ENCODE measurements at regions not wholly inside any gene's neighbourhood (a gene's known extent, or its start where the extent isn't known, plus 50 kb on each side); places are given as distances from the start of the nearest gene placed in this dataset.

DNA sequence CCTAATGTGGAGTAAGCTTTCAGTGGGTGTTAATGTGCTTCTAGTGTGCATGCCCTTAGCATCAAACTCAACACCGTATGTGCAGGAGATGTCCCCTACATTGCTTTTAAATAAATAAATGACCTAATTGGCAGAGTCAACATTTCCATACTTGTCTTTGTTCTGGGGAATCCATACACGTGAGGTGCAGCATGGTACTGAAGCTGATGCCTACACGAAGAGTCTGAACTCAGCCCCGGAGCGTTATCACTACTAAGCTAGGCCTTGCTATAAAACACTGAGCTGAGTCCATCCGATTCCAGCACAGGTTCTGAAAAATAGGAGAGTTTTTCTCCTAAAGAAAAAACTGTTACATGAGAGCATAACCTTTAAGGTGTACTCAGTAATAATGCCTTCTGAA is 125.0 kb upstream of the DYRK2 start:
- H3K27ac ChIP-seq (ENCODE audit: low read depth, low read length), result no peak overlapping the region
- H3K9ac ChIP-seq (ENCODE audit: low read length), result no peak overlapping the region
- no peaks in the 10 kb centered on the region for H3K27me3 ChIP-seq (ENCODE audit: low read length)
- no peak overlapping the region for H2AFZ ChIP-seq (ENCODE audit: low read depth, low read length, severe bottlenecking)
- no peaks in the 10 kb centered on the region for H4K20me1 ChIP-seq (ENCODE audit: low read depth, low read length)
- H3K9me2 ChIP-seq (replicated peaks; ENCODE audit: insufficient read depth, low read length), result no peaks in the 10 kb centered on the region
- no peaks in the 10 kb centered on the region for H3K79me2 ChIP-seq (ENCODE audit: insufficient read depth, low read length)
- TF ChIP-seq, protein P1, sequence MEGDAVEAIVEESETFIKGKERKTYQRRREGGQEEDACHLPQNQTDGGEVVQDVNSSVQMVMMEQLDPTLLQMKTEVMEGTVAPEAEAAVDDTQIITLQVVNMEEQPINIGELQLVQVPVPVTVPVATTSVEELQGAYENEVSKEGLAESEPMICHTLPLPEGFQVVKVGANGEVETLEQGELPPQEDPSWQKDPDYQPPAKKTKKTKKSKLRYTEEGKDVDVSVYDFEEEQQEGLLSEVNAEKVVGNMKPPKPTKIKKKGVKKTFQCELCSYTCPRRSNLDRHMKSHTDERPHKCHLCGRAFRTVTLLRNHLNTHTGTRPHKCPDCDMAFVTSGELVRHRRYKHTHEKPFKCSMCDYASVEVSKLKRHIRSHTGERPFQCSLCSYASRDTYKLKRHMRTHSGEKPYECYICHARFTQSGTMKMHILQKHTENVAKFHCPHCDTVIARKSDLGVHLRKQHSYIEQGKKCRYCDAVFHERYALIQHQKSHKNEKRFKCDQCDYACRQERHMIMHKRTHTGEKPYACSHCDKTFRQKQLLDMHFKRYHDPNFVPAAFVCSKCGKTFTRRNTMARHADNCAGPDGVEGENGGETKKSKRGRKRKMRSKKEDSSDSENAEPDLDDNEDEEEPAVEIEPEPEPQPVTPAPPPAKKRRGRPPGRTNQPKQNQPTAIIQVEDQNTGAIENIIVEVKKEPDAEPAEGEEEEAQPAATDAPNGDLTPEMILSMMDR (IDR thresholded peaks at IDR 0.05; ENCODE audit: insufficient read depth, low read length, poor library complexity, severe bottlenecking), result no peak
- TF ChIP-seq EZH2phosphoT487 (conservative IDR thresholded peaks at IDR 0.05; ENCODE audit: low read length), result no peak
- H3K4me3 ChIP-seq (ENCODE audit: insufficient read depth, low read length, poor library complexity, severe bottlenecking), result no peak overlapping the region
- H3F3A ChIP-seq (ENCODE audit: insufficient read depth), result no peaks in the 10 kb centered on the region
- no peaks in the 10 kb centered on the region for H3K9me3 ChIP-seq (ENCODE audit: insufficient read depth, low read length)
- no peaks in the 10 kb centered on the region for H3K36me3 ChIP-seq (ENCODE audit: low read length)
- no peak overlapping the region for H3K4me2 ChIP-seq (ENCODE audit: low read depth, low read length, poor library complexity, severe bottlenecking)

DNA sequence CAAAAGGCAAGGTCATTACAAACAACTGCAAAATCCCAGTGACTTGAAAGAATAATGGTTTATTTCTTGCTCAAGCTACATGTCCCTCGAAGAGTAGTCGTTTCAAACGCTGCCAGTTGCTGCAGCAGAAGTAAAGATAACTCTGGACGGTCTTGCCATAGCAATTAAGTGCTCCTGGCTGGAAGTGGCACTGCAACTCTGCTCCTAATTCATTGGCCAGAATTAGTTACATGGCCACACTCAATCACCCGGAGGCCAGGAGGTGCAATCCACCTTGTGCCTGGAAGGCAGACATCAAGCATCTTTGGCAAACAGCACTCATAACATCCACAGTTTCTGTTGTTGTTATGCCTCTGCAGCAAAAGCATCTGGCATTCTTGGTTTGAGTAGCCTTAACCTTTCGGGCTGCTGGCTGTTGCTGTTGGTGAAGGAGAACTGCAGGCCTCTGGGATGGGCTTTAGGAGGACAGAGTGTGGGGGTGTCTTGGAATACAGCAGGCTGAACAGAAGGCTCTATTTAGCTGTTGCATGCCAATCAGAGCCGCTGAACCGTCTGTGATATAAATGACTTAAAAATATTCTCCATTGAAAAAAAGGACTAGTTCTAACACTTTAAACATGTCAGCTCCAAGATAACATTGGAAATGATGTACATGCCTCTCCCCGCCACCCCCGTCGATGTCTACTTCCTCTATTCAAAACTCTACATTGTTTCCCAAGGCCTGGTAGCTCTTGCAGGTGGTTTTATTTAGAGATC is 123.5 kb upstream of the DYRK2 start:
- Histone ChIP-seq H3K4me2 (ENCODE audit: low read depth, low read length, poor library complexity, severe bottlenecking) (no peak overlapping the region), H2AFZ (ENCODE audit: low read depth, low read length, severe bottlenecking) (no peak overlapping the region), H3F3A (ENCODE audit: insufficient read depth) (no peaks in the 10 kb centered on the region)

DNA sequence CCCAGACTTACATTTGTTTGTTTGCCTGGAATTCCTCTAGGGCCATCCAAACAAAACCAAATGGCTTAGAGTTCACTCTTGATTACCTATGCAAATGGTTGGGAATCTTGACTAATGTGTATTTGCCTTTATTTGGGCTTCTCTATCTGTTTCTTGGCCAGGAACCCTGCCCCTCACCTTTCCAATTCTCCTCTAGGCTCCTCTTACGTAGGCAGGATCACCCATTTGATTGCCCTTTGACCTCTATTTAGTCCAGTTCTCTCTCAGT is 123.0 kb upstream of the DYRK2 start:
- H3F3A ChIP-seq (ENCODE audit: insufficient read depth), result no peaks in the 10 kb centered on the region
- no peaks in the 10 kb centered on the region for H3K9me2 ChIP-seq (replicated peaks; ENCODE audit: insufficient read depth, low read length)
- no peaks in the 10 kb centered on the region for H4K20me1 ChIP-seq (ENCODE audit: low read depth, low read length)
- no peak overlapping the region for H3K4me3 ChIP-seq (ENCODE audit: insufficient read depth, low read length, poor library complexity, severe bottlenecking)
- no peak overlapping the region for H3K27ac ChIP-seq (ENCODE audit: low read depth, low read length)
- no peaks in the 10 kb centered on the region for H3K79me2 ChIP-seq (ENCODE audit: insufficient read depth, low read length)
- no peaks in the 10 kb centered on the region for H3K27me3 ChIP-seq (ENCODE audit: low read length)
- no peaks in the 10 kb centered on the region for H3K9me3 ChIP-seq (ENCODE audit: insufficient read depth, low read length)
- TF ChIP-seq, protein P1 (IDR thresholded peaks at IDR 0.05; ENCODE audit: insufficient read depth, low read length, poor library complexity, severe bottlenecking), result no peak
- no peak for TF ChIP-seq EZH2phosphoT487 (conservative IDR thresholded peaks at IDR 0.05; ENCODE audit: low read length)
- H3K36me3 ChIP-seq (ENCODE audit: low read length), result no peaks in the 10 kb centered on the region
- H2AFZ ChIP-seq (ENCODE audit: low read depth, low read length, severe bottlenecking), result no peak overlapping the region
- H3K4me2 ChIP-seq (ENCODE audit: low read depth, low read length, poor library complexity, severe bottlenecking), result no peak overlapping the region
- no peak overlapping the region for H3K9ac ChIP-seq (ENCODE audit: low read length)

More for the DNA sequence above, 123.5 kb upstream of the DYRK2 start:
- Histone ChIP-seq H3K79me2 (ENCODE audit: insufficient read depth, low read length) (no peaks in the 10 kb centered on the region), H3K9ac (ENCODE audit: low read length) (no peak overlapping the region), H3K9me2 (replicated peaks; ENCODE audit: insufficient read depth, low read length) (no peaks in the 10 kb centered on the region), H3K36me3 (ENCODE audit: low read length) (no peaks in the 10 kb centered on the region), H3K9me3 (ENCODE audit: insufficient read depth, low read length) (no peaks in the 10 kb centered on the region), H3K27ac (ENCODE audit: low read depth, low read length) (no peak overlapping the region), H4K20me1 (ENCODE audit: low read depth, low read length) (no peaks in the 10 kb centered on the region), H3K4me3 (ENCODE audit: insufficient read depth, low read length, poor library complexity, severe bottlenecking) (no peak overlapping the region), H3K27me3 (ENCODE audit: low read length) (no peaks in the 10 kb centered on the region)
- TF ChIP-seq EZH2phosphoT487 (conservative IDR thresholded peaks at IDR 0.05; ENCODE audit: low read length), result no peak

DNA sequence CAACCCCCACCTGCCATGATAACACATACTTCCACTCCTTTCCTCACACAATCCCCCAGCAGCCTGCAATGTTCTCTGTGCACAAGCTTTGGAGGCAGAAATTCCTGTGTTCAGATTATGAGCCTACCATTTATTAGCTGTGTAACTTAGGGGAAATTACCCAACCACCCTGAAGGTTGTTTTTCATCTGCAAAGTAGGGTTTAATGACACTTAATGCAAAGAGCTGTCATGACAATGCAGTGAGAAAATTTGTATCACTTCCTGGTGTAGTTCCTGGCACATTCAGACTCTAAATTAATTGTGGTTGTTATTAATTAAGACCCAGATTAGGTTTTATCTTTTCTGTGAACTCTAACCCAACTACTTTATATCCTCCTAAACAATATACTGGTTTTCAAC is 122.4 kb upstream of the DYRK2 start:
- Histone ChIP-seq H3K36me3 (ENCODE audit: low read length) (no peaks in the 10 kb centered on the region), H4K20me1 (ENCODE audit: low read depth, low read length) (no peaks in the 10 kb centered on the region), H3K4me3 (ENCODE audit: insufficient read depth, low read length, poor library complexity, severe bottlenecking) (no peak overlapping the region), H3K9me2 (replicated peaks; ENCODE audit: insufficient read depth, low read length) (no peaks in the 10 kb centered on the region), H3K9ac (ENCODE audit: low read length) (no peak overlapping the region), H3K4me2 (ENCODE audit: low read depth, low read length, poor library complexity, severe bottlenecking) (no peak overlapping the region), H3K27ac (ENCODE audit: low read depth, low read length) (no peak overlapping the region), H3F3A (ENCODE audit: insufficient read depth) (no peaks in the 10 kb centered on the region), H2AFZ (ENCODE audit: low read depth, low read length, severe bottlenecking) (no peak overlapping the region), H3K27me3 (ENCODE audit: low read length) (no peaks in the 10 kb centered on the region), H3K9me3 (ENCODE audit: insufficient read depth, low read length) (no peaks in the 10 kb centered on the region), H3K79me2 (ENCODE audit: insufficient read depth, low read length) (no peaks in the 10 kb centered on the region)
- TF ChIP-seq, protein P1 (IDR thresholded peaks at IDR 0.05; ENCODE audit: insufficient read depth, low read length, poor library complexity, severe bottlenecking), result no peak
- no peak for TF ChIP-seq EZH2phosphoT487 (conservative IDR thresholded peaks at IDR 0.05; ENCODE audit: low read length)
